Right lobe of liver (tissue), 4 donors: ENCODE measurements at regions not wholly inside any gene's neighbourhood (a gene's known extent, or its start where the extent isn't known, plus 50 kb on each side); places are given as distances from the start of the nearest gene placed in this dataset.

ENCODE experiments used
- POLR2A ChIP-seq: fragments of 450-650 bp; IDR thresholded peaks from one replicate; pipeline ENCODE4 v1.6.1; 2017; ENCODE audit warnings: antibody characterized with exemption, mild to moderate bottlenecking
- TF ChIP-seq, protein P1 (sequence below), 4 donors: fragments of 200-600 bp in 3 of 4; fragments of 450-650 bp in 1 of 4; IDR thresholded peaks; one replicate each; pipeline versions ENCODE4 v1.5.1 to v1.8.0; 2016 to 2022; ENCODE audit warnings: antibody characterized with exemption in 4 of 4, mild to moderate bottlenecking in 2 of 4
- donor health status: DM: no; HTN: no; CAD: no.
- donor health status: DM: no; HTN: no; CAD: no.
- donor health status: DM: no; HTN: yes; CAD: no.

DNA sequence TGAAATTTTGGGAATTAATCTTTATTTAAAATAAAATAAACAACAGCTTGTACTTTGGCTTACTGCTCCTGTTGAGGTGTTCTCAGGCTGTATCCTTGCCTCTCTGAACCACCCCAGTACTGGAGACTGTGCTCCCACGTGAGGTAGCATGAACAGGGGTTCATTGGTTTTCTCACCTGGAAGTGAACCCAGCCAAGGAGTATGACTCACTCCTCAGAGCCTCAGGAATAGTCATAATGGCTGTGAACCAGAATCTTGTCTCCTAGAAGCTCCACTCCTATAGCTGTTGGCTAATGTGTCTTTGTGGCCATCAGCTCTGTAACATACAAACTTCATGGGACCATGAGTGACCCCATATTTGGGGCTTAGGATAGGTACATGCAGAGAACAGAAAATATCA is 122.5 kb upstream of the ST8SIA2 start:
- TF ChIP-seq, protein P1, sequence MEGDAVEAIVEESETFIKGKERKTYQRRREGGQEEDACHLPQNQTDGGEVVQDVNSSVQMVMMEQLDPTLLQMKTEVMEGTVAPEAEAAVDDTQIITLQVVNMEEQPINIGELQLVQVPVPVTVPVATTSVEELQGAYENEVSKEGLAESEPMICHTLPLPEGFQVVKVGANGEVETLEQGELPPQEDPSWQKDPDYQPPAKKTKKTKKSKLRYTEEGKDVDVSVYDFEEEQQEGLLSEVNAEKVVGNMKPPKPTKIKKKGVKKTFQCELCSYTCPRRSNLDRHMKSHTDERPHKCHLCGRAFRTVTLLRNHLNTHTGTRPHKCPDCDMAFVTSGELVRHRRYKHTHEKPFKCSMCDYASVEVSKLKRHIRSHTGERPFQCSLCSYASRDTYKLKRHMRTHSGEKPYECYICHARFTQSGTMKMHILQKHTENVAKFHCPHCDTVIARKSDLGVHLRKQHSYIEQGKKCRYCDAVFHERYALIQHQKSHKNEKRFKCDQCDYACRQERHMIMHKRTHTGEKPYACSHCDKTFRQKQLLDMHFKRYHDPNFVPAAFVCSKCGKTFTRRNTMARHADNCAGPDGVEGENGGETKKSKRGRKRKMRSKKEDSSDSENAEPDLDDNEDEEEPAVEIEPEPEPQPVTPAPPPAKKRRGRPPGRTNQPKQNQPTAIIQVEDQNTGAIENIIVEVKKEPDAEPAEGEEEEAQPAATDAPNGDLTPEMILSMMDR (IDR thresholded peaks at IDR 0.05): no peak
- TF ChIP-seq POLR2A: no peak
